ENCODE measurements at regions not wholly inside any gene's neighbourhood (a gene's known extent, or its start where the extent isn't known, plus 50 kb on each side); places are given as distances from the start of the nearest gene placed in this dataset.

GRCh38 chr4:138611017-138611416 lies 368.9 kb upstream of the SLC7A11 start:
- no peaks in the 10 kb centered on the region for H3K4me1 ChIP-seq (ENCODE audit: control insufficient read depth in 1 of 2, insufficient read depth in 1 of 2, low read depth in 1 of 2, low read length in 1 of 2)
- TF ChIP-seq, protein P1, sequence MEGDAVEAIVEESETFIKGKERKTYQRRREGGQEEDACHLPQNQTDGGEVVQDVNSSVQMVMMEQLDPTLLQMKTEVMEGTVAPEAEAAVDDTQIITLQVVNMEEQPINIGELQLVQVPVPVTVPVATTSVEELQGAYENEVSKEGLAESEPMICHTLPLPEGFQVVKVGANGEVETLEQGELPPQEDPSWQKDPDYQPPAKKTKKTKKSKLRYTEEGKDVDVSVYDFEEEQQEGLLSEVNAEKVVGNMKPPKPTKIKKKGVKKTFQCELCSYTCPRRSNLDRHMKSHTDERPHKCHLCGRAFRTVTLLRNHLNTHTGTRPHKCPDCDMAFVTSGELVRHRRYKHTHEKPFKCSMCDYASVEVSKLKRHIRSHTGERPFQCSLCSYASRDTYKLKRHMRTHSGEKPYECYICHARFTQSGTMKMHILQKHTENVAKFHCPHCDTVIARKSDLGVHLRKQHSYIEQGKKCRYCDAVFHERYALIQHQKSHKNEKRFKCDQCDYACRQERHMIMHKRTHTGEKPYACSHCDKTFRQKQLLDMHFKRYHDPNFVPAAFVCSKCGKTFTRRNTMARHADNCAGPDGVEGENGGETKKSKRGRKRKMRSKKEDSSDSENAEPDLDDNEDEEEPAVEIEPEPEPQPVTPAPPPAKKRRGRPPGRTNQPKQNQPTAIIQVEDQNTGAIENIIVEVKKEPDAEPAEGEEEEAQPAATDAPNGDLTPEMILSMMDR (IDR thresholded peaks at IDR 0.05), result no peak
- H3K27me3 ChIP-seq, result no peaks in the 10 kb centered on the region
- H3K9me3 ChIP-seq, result no peaks in the 10 kb centered on the region
- no peak overlapping the region for H3K27ac ChIP-seq
- no peak overlapping the region for H3K4me3 ChIP-seq (ENCODE audit: low read depth in 1 of 2, low read length in 1 of 2)
- no peaks in the 10 kb centered on the region for H3K36me3 ChIP-seq

DNA sequence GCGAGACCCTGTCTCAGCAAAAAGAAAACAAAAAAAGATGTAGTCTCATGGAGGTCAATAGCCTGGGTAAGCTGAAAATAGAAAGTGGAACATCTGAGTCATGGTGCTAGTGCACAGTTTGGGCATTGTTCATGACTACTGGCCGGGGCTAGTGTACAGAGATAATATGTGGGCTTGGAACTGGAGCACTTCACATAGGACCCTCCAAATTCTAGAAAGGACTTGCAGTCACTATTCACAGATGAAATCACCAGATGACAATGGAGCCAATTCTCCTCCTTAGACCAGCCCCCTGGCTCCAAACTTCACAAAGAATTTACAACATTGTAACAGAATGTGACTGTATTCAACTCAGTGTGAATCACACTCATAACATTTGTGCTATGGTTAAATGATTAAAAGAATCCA lies 367.8 kb upstream of the SLC7A11 start:
- Histone ChIP-seq H3K4me3 (ENCODE audit: low read depth in 1 of 2, low read length in 1 of 2) (no peak overlapping the region), H3K36me3 (no peaks in the 10 kb centered on the region), H3K27ac (no peak overlapping the region), H3K4me1 (ENCODE audit: control insufficient read depth in 1 of 2, insufficient read depth in 1 of 2, low read depth in 1 of 2, low read length in 1 of 2) (no peaks in the 10 kb centered on the region), H3K9me3 (no peaks in the 10 kb centered on the region), H3K27me3 (no peaks in the 10 kb centered on the region)
- TF ChIP-seq, protein P1 (IDR thresholded peaks at IDR 0.05), result no peak

DNA sequence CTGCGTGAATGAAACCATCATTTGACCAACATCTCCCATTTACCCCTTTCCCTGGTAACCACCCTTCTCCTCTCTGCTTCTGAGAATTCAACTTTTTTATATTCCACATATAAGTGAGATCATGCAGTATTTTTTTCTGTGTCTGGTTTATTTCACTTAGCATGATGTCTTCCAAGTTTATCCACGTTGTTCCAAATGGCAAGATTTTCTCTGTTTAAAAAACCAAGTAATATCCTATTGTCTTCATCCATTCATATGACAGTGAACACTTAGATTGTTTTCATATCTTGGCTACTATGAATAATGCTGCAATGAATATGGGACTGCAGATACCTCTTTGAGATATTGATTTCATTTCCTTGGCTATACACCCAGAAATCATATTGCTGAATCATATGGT lies 362.4 kb upstream of the SLC7A11 start:
- H3K27ac ChIP-seq, result no peak overlapping the region
- no peak overlapping the region for H3K4me3 ChIP-seq (ENCODE audit: low read depth in 1 of 2, low read length in 1 of 2)
- H3K36me3 ChIP-seq, result no peaks in the 10 kb centered on the region
- no peaks in the 10 kb centered on the region for H3K4me1 ChIP-seq (ENCODE audit: control insufficient read depth in 1 of 2, insufficient read depth in 1 of 2, low read depth in 1 of 2, low read length in 1 of 2)
- no peaks in the 10 kb centered on the region for H3K27me3 ChIP-seq
- TF ChIP-seq, protein P1 (IDR thresholded peaks at IDR 0.05), result no peak
- H3K9me3 ChIP-seq, result no peaks in the 10 kb centered on the region

GRCh38 chr4:138602664-138603063 lies 360.5 kb upstream of the SLC7A11 start:
- no peaks in the 10 kb centered on the region for H3K36me3 ChIP-seq
- no peak overlapping the region for H3K4me3 ChIP-seq (ENCODE audit: low read depth in 1 of 2, low read length in 1 of 2)
- TF ChIP-seq, protein P1 (IDR thresholded peaks at IDR 0.05), result no peak
- H3K27me3 ChIP-seq, result no peaks in the 10 kb centered on the region
- no peak overlapping the region for H3K27ac ChIP-seq
- H3K9me3 ChIP-seq, result no peaks in the 10 kb centered on the region
- no peaks in the 10 kb centered on the region for H3K4me1 ChIP-seq (ENCODE audit: control insufficient read depth in 1 of 2, insufficient read depth in 1 of 2, low read depth in 1 of 2, low read length in 1 of 2)

GRCh38 chr4:138599965-138600364 lies 357.8 kb upstream of the SLC7A11 start:
- Histone ChIP-seq H3K9me3 (no peaks in the 10 kb centered on the region), H3K36me3 (no peaks in the 10 kb centered on the region), H3K4me1 (ENCODE audit: control insufficient read depth in 1 of 2, insufficient read depth in 1 of 2, low read depth in 1 of 2, low read length in 1 of 2) (no peaks in the 10 kb centered on the region), H3K4me3 (ENCODE audit: low read depth in 1 of 2, low read length in 1 of 2) (no peak overlapping the region), H3K27ac (no peak overlapping the region), H3K27me3 (no peaks in the 10 kb centered on the region)
- TF ChIP-seq, protein P1 (IDR thresholded peaks at IDR 0.05), result no peak

- H3K27ac ChIP-seq, result no peak overlapping the region
- TF ChIP-seq, protein P1 (IDR thresholded peaks at IDR 0.05), result no peak
Observed at GRCh38 chr4:138598226-138598625, 356.1 kb upstream of the SLC7A11 start.

More at GRCh38 chr4:138598226-138598625, 356.1 kb upstream of the SLC7A11 start:
- Histone ChIP-seq H3K36me3 (no peaks in the 10 kb centered on the region), H3K9me3 (no peaks in the 10 kb centered on the region), H3K4me3 (ENCODE audit: low read depth in 1 of 2, low read length in 1 of 2) (no peak overlapping the region), H3K27me3 (no peaks in the 10 kb centered on the region), H3K4me1 (ENCODE audit: control insufficient read depth in 1 of 2, insufficient read depth in 1 of 2, low read depth in 1 of 2, low read length in 1 of 2) (no peaks in the 10 kb centered on the region)
